Right lobe of liver (tissue), 6 donors: ENCODE measurements at regions not wholly inside any gene's neighbourhood (a gene's known extent, or its start where the extent isn't known, plus 50 kb on each side); places are given as distances from the start of the nearest gene placed in this dataset.
A peak's percentile ranks its signal among the peaks of the same experiment; 100 is the strongest.
"Not testable (repeated sequence)": the region's sequence is repeated elsewhere in the genome, so short reads cannot be mapped to it uniquely, and the experiment has no call there.

Experiments
- ATAC-seq, 4 donors: fragments of 200-7000 bp; cut with Tn5 transposase; one replicate each; pipeline ENCODE4 v1.9.1; 2020; ENCODE audit warnings: mild to moderate bottlenecking in 4 of 4, moderate library complexity in 4 of 4
- DNase-seq, 3 donors: peaks; one replicate each; pipeline ENCODE4 v3.0.0-alpha.2; 2020
- H3K27ac ChIP-seq, 3 donors: fragments of 200-600 bp; one replicate each; pipeline ENCODE4 v1.8.0; 2022
- H3K27me3 ChIP-seq, 2 donors: fragments of 200-600 bp; one replicate each; pipeline ENCODE4 v1.8.0; 2022
- H3K36me3 ChIP-seq, 4 donors: fragments of 200-600 bp; sonication (generic) in 1 of 4; one replicate each; pipeline versions ENCODE4 v1.5.1 to v1.8.0; 2017 to 2022; ENCODE audit warnings: control low read depth in 1 of 4
- H3K4me1 ChIP-seq, 4 donors: fragments of 200-600 bp; sonication (generic) in 1 of 4; one replicate each; pipeline versions ENCODE4 v1.5.1 to v1.8.0; 2017 to 2022; ENCODE audit warnings: control low read depth in 1 of 4
- H3K4me3 ChIP-seq, 3 donors: fragments of 200-600 bp; one replicate each; pipeline ENCODE4 v1.8.0; 2022
- H3K9me3 ChIP-seq, 4 donors: fragments of 200-600 bp; sonication (generic) in 1 of 4; one replicate each; pipeline versions ENCODE4 v1.5.1 to v1.8.0; 2017 to 2022; ENCODE audit warnings: control low read depth in 1 of 4
- whole genome bisulfite sequencing: methylation state at CpG from one replicate; pipeline ENCODE4 v1.1.6; 2018; ENCODE audit warnings: low coverage, low lambda C conversion rate; ENCODE audit not compliant: insufficient coverage; ENCODE audit errors: missing lambda C conversion rate; 5-methylcytosine and 5-hydroxymethylcytosine counted together
- intact Hi-C, 2 donors: fragments of 100-400 bp; cut with DNase I; formaldehyde crosslinking; loops; one replicate each; pipeline versions ENCODE4 v1.11.2 to v1.14.1; 2022
- donor health status: DM: no; HTN: yes; CAD: no.
- donor health status: DM: no; HTN: no; CAD: no.
- donor health status: DM: no; HTN: no; CAD: no.
- donor health status: DM: no; HTN: yes; CAD: no.
- donor health status: DM: no; HTN: yes; CAD: no.

DNA sequence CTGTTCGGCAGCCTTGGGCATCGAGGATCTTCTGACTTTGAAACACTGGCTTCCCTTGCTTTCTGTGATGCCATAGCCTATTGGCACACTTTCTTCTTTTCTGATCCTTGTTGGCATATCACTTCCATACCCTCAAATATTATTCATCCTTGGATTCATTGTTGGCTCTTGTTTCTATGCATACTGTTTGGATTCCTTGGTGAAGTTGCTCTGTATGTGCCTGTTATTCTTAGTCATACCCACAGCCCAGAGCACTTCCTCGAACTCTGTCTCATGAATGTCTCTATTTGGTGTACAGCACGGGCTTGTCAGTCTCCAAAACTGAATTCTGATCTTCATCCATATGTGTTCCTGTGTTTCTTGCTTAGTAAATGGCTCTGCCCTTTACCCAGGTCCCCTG is 63.6 kb downstream of the NPIPB11 start:
- H3K4me1 ChIP-seq, H3K4me3 ChIP-seq, H3K9me3 ChIP-seq, H3K27me3 ChIP-seq, ATAC-seq, H3K36me3 ChIP-seq, intact Hi-C loops, DNase-seq, H3K27ac ChIP-seq: not testable (repeated sequence)
- 100% methylated on average over 1 of the region's 4 CpGs for WGBS

DNA sequence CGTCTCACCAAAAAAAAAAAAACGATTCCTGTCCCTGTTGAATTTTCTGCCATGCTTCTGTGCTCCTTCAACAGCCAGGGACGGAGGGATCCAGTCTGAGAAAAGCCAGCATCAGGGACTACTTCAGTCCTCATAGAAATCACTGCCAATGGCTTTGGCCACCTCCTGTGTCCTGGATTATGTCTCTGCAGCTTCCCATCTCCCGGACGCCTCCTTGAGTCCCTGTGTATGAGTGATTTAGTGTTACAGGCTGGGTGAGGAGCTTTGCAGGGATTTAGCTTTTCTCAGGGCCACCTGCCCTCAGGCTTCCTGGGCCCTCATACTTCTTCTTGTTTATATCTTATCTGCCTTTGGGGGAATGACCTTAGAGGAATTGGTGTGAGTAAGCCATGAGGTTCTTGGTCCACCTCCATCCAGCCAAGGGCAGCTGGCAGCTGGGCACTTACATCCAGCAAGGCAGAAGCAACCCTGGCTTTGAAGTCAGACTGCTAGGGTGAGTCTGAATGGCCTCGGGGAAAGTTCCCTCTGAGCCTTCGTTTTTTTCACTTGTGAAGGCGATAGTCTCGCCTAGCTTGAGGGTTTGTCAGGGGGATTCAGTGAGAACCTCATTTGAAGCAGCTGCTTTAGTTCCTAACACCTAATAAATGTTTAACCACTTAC is 65.6 kb downstream of the NPIPB11 start:
- H3K27ac ChIP-seq, ATAC-seq, H3K27me3 ChIP-seq, H3K4me3 ChIP-seq, intact Hi-C loops, H3K36me3 ChIP-seq, H3K9me3 ChIP-seq, H3K4me1 ChIP-seq, DNase-seq: not testable (repeated sequence)
- 91% methylated on average over 3 of the region's 9 CpGs for WGBS

GRCh38 chr16:29340235-29340634 is 66.3 kb downstream of the NPIPB11 start:
- H3K36me3 ChIP-seq, H3K27ac ChIP-seq, DNase-seq, H3K4me1 ChIP-seq, H3K4me3 ChIP-seq, H3K27me3 ChIP-seq, H3K9me3 ChIP-seq, intact Hi-C loops, ATAC-seq: not testable (repeated sequence)
- 17% methylated on average over 1 of the region's 3 CpGs for WGBS

DNA sequence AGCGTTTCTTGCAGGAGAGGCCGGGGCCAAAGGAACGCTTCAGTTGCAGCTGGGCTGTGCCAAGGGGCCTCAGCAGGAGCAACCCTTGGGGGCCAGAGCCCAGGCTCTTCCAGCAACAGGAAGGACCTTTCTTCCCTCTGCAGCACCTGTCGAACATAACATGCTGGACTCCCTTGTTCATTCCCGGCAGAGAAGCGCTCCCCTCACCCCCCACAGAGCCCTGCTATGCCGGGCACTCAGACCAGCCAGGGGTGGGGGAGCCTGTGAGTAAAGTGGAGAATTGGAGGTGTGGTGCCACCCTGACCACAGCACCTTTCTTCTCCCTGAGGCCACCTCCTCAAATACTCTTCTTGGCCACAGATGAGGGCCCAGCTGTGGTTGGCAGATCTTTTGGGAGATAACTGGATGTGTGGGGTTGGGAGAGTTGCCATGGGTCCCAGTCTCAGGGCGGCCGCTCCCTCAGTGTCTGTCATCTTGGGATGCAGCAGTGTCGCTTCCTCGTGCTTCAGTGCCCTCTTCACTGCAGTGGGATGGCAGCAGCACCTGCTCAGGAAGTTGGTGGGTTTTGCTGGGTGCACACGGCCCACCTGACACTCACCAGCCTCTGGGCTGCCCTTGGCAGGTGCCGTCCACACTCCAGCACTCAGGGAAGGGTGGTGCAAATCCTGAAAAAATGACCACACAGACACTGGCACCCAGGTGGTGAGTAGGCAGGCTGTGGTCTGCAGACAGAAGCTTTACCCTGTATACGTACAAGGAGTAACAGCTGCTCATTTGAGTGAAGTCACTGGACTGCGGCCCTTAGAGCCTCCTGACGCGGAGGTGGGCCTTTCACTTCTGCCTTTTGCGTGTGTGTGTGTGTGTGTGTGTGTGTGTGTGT is 67.5 kb downstream of the NPIPB11 start:
- DNase-seq, H3K36me3 ChIP-seq, H3K9me3 ChIP-seq, H3K4me3 ChIP-seq, H3K4me1 ChIP-seq, intact Hi-C loops, H3K27ac ChIP-seq, H3K27me3 ChIP-seq: not testable (repeated sequence)
- 60% methylated on average over 4 of the region's 18 CpGs for WGBS
- peak in 2 of 4 donors; percentile 21 to 33 for ATAC-seq

GRCh38 chr16:29337385-29337901 is 69.1 kb downstream of the NPIPB11 start:
- intact Hi-C loops, H3K4me3 ChIP-seq, ATAC-seq, DNase-seq, H3K4me1 ChIP-seq, H3K27me3 ChIP-seq, H3K27ac ChIP-seq, H3K36me3 ChIP-seq, H3K9me3 ChIP-seq: not testable (repeated sequence)
- WGBS, result 85% methylated on average over 5 of the region's 18 CpGs

DNA sequence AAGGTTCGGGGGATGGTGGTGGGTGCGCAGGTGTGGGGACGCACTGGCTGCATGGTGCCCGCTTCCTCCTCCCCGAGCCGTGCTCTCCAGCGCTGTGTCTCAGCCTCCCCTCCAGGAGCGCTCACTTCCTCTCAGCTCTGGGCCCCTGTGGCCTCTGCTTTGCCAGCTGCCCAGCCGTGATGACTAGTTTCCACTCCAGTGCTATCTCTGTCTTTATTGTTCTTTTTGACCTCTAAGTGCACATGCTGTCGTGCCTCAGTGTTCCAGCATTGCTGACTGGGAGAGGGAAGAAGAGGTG is 71.0 kb downstream of the NPIPB11 start:
- H3K4me1 ChIP-seq, H3K27me3 ChIP-seq, DNase-seq, H3K36me3 ChIP-seq, H3K4me3 ChIP-seq, H3K9me3 ChIP-seq, intact Hi-C loops, H3K27ac ChIP-seq: not testable (repeated sequence)
- ATAC-seq, result peak; percentile 53 to 64 (median 55)
- 37% methylated on average over 5 of the region's 10 CpGs for WGBS

- H3K27ac ChIP-seq, H3K4me1 ChIP-seq, H3K9me3 ChIP-seq, DNase-seq, H3K4me3 ChIP-seq, H3K36me3 ChIP-seq, intact Hi-C loops, H3K27me3 ChIP-seq: not testable (repeated sequence)
- peak in 1 of 4 donors; percentile 8 for ATAC-seq
- WGBS, result 92% methylated on average over 9 of the region's 17 CpGs
Observed at GRCh38 chr16:29334776-29335548, 71.5 kb downstream of the NPIPB11 start.

DNA sequence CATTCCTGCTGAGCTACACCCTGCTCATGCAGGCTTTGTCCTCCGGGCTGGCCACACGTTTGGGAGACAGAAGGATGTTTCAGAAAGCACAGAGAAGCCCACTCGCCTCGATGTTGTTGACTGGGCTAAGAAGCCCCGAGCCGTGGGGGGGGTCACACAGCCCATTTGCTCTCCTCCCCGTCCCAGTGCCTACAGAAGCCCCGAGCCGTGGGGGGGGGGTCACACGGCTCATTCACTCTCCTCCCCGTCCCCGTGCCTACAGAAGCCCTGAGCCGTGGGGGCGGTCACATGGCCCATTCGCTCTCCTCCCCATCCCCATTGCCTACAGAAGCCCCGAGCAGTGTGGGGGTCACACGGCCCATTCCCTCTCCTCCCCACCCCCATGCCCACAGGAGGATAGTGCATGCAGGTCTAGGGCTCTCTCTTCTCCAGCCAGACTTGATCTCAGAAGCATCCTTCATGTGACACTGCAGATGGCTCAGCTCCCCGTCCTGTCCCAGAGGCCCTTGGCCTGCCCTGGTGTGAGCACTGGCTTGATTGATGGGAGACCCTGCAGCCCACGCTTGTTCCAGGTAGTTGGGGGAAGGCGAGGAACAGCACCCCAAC is 72.9 kb downstream of the NPIPB11 start:
- intact Hi-C loops, H3K9me3 ChIP-seq, H3K27ac ChIP-seq, H3K4me3 ChIP-seq, H3K27me3 ChIP-seq, H3K4me1 ChIP-seq, ATAC-seq, DNase-seq, H3K36me3 ChIP-seq: not testable (repeated sequence)
- 87% methylated on average over 3 of the region's 20 CpGs for WGBS

DNA sequence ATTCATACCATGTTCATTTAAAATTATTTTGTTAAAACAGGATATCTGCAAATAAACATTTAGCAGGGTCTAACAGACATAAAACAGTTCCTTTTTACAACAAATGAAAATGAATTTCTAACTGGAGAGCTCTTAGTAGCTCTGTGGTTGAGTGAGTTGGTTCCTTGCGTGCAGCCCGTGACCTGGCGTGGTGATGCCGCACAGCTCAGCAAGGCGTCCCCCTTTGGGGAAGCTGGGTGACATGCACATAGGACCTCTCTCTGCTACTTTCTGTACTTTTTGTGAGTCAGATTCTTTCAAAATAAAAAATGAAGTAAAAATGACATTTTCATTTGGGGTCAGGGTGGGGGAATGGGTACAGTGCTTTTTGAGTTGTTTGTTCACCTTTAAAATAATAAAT is 75.9 kb downstream of the NPIPB11 start:
- 97% methylated on average over 5 of the region's 5 CpGs for WGBS
- DNase-seq, H3K27me3 ChIP-seq, H3K4me3 ChIP-seq, ATAC-seq, H3K4me1 ChIP-seq, intact Hi-C loops, H3K9me3 ChIP-seq, H3K27ac ChIP-seq, H3K36me3 ChIP-seq: not testable (repeated sequence)

- ATAC-seq, H3K4me3 ChIP-seq, H3K9me3 ChIP-seq, H3K27me3 ChIP-seq, H3K36me3 ChIP-seq, H3K27ac ChIP-seq, DNase-seq, H3K4me1 ChIP-seq, intact Hi-C loops: not testable (repeated sequence)
- 88% methylated on average over 3 of the region's 11 CpGs for WGBS
Observed at GRCh38 chr16:29328528-29328927, 78.0 kb downstream of the NPIPB11 start.
